Activated CD8-positive, alpha-beta memory T cell treated with anti-CD3 and anti-CD28 coated beads, Interleukin-2, amount 50 U/mL, for 4 hours (primary cell): ENCODE measurements at regions not wholly inside any gene's neighbourhood (a gene's known extent, or its start where the extent isn't known, plus 50 kb on each side); places are given as distances from the start of the nearest gene placed in this dataset.

Experiments used
- DNase-seq: peaks from one replicate; pipeline ENCODE4 v3.0.0-alpha.2; 2020

DNA sequence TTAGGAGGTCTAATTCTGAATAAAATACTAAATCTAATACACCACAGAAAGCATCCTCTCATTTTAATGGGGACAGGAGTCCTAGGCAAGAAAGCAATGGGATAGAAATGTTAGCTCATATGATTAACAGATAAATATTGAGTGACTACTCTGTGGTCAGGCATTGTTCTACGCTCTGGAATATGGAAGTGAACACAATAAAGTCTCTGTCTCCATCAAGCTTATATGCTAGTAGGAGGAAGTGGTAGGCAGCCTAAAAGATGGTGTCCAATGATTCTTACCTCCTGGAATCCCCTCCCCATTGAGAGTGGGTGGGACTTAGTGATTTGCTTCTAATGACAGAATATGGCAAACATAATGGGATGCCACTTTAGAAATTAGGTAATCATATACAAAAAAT is 160.3 kb upstream of the PDGFD start:
- DNase-seq, result no peak

DNA sequence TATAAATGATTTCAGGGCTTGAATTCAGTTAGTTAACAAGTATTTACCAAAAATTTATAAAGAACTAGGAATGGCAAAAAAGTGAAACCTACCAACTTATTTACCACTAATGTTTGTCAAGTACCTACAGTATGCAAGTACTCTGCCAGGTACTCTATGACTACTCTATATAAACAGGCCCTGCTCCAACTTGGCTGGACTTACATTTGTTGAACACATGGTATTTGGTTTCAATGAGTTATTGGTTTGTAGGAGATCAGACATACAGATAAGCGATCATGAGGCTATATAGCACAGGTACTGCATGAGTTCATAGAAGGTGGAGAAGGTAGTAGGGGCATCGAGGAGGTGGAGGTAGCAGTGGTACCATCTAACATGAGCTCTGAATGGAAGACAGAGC is 159.9 kb upstream of the PDGFD start:
- no peak for DNase-seq

GRCh38 chr11:104322696-104323095 is 158.7 kb upstream of the PDGFD start:
- no peak for DNase-seq

GRCh38 chr11:104320956-104321355 is 157.0 kb upstream of the PDGFD start:
- no peak for DNase-seq

GRCh38 chr11:104320097-104320496 is 156.2 kb upstream of the PDGFD start:
- DNase-seq, result no peak

GRCh38 chr11:104319396-104319795 is 155.4 kb upstream of the PDGFD start:
- no peak for DNase-seq

DNA sequence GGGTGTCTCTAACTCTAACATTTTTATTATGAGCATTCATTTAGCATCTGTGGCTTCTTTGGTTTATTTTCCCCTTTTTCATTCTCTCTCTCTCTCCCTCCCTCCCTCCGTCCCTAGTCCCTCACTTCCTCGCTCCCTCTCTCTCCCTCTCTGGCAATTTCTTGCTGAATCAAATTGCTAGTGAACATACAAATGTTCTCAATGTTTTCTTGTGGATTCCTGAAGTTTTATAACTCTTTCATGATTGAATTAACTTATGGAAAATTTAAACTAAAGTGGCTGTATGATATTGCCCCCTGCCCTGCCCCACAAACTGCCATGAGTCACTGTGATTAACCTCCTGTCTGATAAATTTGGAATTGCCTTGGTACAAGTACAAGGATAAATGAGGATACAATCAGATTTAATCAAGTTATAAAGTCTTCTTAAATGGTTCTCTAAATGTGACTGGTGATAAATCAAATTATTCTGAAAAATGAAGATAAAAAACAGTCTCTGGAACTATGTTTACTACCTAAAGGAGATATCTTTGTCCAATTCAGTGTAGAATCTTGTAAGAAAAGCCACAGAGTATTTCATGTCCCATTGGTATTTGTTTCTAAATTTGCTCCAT is 143.0 kb upstream of the PDGFD start:
- DNase-seq, result no peak

GRCh38 chr11:104301776-104302175 is 137.8 kb upstream of the PDGFD start:
- no peak for DNase-seq

DNA sequence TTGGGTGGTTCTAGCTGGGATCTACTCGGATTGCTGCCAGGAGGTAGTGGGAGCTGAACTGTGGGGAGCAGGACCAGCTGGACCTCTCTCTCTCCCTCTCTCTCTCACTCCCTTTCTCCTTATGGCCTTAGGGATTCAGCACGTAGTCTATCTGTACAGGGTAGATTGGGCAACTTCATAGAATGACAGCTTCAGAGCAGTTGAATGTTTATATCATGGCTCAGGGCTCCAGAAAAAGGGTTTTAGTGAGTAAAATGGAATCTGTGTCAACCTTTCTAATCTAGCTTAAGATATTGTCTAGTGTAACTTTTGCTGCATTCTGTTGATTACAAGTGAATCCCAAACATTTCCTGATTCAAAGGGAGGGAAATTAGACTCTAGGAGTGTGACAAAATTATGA is 127.7 kb upstream of the PDGFD start:
- no peak for DNase-seq

DNA sequence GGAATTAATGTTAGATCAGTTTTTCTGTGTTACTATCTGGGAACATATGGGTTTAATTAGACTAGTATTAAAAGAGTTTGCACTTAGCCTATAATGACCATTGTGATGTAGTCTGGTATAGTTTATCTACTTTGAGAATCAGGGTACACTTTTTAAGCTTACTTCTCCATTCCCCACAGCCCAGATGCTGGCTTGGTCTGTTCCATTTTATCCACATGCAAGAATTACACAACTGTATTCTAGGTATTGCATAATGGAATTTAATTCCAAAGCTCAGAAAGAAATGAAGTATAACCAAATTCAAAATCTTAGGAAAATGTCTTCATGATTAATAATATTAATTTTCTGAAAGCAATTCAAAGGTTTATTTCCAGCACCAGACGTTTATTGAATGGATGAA is 122.2 kb upstream of the PDGFD start:
- no peak for DNase-seq

DNA sequence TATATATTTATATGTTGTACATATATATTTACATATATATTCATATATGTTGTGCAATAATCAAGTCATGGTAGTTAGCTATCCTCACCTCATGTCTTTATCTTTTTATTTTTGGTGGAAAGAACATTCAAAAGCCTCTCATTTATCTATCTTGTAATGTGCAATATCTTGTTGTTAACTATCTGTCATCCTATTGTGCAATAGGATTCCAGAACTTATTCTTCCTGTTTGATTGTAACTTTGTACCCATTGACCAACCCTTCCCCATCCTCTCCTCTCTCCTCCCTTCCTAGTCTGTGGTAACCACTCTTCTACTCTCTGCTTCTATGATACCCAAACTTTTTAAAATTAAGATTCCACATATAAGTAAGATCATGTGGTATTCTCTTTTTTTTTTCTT is 115.6 kb upstream of the PDGFD start:
- DNase-seq, result no peak

DNA sequence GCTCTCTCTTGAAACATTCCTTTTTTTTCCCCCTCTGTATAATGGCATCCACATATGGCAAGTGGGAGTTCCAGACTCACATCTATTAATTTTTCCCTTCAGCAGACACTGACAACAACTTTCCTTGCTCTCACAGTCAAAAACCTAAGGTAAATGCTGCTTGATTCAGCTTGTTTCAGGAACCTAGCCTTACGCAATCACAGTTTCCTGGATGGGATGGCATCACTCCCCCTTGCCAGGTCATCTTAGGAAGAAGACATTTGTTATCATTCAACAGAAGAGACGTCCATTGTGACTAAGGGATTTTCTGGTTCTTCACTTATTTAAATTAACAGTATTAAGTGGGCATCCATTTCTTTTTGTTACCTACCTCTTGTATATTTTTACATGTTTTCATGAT is 112.0 kb upstream of the PDGFD start:
- no peak for DNase-seq

- no peak for DNase-seq
These were observed 96.5 kb upstream of the PDGFD start for GRCh38 chr11:104260456-104260855.

DNA sequence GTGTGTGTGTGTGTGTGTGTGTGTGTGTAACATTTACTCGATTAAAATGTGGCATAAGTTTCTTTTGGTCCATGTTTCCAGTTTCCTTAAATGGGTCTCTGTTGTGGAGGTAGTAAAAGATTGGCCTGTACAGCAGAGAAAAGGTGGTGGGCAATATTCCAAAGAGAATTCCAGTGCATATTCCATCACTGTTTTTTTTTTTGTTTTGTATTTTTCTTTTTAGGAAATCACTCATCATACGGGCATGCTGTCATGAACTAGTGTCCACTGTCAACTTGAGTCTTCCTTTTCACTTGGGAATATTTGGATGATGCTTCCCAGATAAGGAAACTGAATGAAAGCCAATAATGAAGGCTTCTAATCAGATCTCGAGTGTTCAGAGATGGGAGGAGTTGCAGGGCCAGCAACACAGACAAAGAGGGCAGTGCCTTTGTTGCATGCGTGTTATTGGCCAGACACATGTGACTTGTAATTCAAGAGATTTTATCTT is 95.2 kb upstream of the PDGFD start:
- no peak for DNase-seq

DNA sequence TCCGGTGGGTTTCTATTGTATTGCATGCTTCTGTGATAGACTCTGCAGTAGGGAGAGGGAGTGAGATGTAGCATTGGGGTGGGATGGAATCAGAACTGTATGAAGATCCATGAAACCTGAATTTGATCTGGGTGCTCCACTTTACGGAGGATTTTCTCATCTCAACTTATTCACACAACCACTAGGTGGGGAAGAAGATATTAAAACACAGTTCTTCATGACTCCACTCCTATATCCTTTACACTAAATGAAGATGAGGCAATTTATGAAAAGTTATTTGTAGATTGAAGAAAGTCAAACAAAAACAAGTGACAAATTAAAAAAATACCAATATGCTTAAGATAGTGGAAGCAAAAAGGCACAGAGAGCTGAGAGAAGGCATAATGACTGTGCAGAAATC is 92.6 kb upstream of the PDGFD start:
- no peak for DNase-seq

DNA sequence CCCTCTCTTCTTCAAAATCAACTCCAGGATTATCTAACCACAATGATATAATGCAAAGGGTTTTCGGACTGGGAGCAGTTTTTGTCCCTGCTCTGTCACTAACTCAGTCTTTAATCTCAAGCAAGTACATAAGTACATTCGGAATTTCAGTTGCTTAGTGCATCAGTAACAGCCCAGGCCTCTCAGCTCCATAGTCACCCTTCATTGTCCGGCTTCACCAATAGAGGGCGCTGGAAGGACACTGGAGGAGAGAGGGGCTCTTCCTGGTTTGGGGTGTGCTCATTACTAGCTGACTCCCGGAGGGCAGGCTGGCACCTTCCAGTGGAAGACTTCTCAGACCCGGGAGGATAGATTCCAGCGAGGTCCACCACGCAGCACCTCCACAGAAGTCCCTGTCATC is 90.4 kb upstream of the PDGFD start:
- no peak for DNase-seq

DNA sequence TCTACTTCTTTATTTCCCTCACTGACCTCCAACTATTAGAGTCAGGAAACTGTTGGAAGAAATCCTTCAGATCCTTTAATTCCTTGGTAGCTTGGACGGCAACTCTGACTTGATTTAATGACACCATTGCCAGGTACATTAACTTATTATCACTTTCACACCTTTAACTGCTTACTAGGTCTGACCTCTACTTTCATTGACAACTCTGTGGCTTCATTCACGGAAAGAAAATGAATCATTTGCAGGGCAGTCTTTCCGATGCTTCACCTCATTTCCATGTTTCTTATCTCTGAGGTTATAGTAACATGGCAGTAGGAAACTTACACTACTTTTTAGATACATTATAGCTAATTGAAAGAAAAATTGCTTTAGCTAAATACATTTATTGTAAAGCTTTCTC is 82.6 kb upstream of the PDGFD start:
- DNase-seq, result no peak

GRCh38 chr11:104238916-104239315 is 75.0 kb upstream of the PDGFD start:
- no peak for DNase-seq

- no peak for DNase-seq
These were observed 61.1 kb upstream of the PDGFD start for GRCh38 chr11:104225047-104225446.

DNA sequence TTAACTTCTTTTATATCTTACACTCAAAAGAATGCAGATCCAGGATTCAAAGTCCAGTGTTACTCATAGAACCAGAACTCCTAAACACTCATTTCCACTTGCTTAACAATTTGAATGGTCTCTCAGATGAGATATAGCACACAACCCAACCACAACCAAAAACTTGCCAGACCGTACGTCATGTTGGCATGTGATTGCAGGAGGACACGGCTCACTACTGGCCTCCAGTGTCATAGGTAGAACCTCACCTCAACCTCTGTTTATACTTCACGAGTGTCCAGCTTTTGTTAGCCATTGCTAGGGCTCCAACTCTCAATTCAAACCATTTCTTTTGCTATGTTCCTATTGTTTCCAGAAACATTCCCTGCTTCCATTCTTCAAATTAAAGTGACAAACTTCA is 58.5 kb upstream of the PDGFD start:
- no peak for DNase-seq

DNA sequence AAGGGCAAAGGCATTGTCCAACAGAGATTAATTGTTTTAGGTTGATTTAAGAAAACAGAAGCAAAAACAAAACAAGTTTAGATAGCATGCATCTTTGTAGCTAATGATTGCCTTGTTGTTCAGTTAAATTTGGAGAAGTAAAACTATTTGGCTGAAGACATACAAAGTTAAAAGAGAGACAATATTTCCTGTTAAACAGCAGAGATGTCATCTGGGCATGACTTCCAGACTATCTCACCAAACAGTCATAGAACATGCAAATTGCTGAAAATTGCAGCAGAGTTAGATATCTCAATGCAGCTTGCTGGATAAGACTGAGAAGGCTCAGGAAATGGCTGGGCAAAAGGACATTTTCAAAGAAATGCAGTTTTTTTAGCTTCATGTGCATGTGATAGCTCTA is 57.5 kb upstream of the PDGFD start:
- DNase-seq, result no peak

- no peak for DNase-seq
These were observed 55.1 kb upstream of the PDGFD start for GRCh38 chr11:104219096-104219495.

GRCh38 chr11:104214517-104214916 is 50.6 kb upstream of the PDGFD start:
- DNase-seq, result no peak
